Hematopoietic multipotent progenitor cell (in vitro differentiated cells): ENCODE measurements at regions not wholly inside any gene's neighbourhood (a gene's known extent, or its start where the extent isn't known, plus 50 kb on each side); places are given as distances from the start of the nearest gene placed in this dataset.
A peak's percentile ranks its signal among the peaks of the same experiment; 100 is the strongest.

Experiments
- DNase-seq, 3 donors: peaks; one replicate each; pipeline ENCODE4 v3.0.0-alpha.2; 2011 to 2015; ENCODE audit warnings: low read depth in 2 of 3, low spot score in 2 of 3

- DNase-seq = no peak
These were observed 191.2 kb downstream of the METTL4 start for GRCh38 chr18:2380101-2380500.

- DNase-seq = no peak
These were observed 189.8 kb downstream of the METTL4 start for GRCh38 chr18:2381539-2381938.

GRCh38 chr18:2387588-2387987, 183.7 kb downstream of the METTL4 start:
- DNase-seq = no peak

- no peak for DNase-seq
These were observed 181.1 kb downstream of the METTL4 start for GRCh38 chr18:2390158-2390557.

- no peak for DNase-seq
These were observed 179.8 kb downstream of the METTL4 start for GRCh38 chr18:2391470-2391869.

- DNase-seq = no peak
These were observed 178.9 kb downstream of the METTL4 start for GRCh38 chr18:2392446-2392845.

- no peak for DNase-seq
These were observed 176.6 kb downstream of the METTL4 start for GRCh38 chr18:2394684-2395083.

- no peak for DNase-seq
These were observed 175.7 kb downstream of the METTL4 start for GRCh38 chr18:2395427-2396161.

GRCh38 chr18:2396162-2396505, 175.2 kb downstream of the METTL4 start:
- DNase-seq = no peak

GRCh38 chr18:2400701-2401196, 170.6 kb downstream of the METTL4 start:
- DNase-seq = peak in 1 of 3 donors; percentile 0

- no peak for DNase-seq
These were observed 169.2 kb downstream of the METTL4 start for GRCh38 chr18:2402084-2402483.

- no peak for DNase-seq
These were observed 164.8 kb downstream of the METTL4 start for GRCh38 chr18:2406544-2406943.

GRCh38 chr18:2407961-2408360, 163.3 kb downstream of the METTL4 start:
- no peak for DNase-seq

- no peak for DNase-seq
These were observed 161.4 kb downstream of the METTL4 start for GRCh38 chr18:2409906-2410305.

GRCh38 chr18:2410688-2411087, 160.6 kb downstream of the METTL4 start:
- DNase-seq = no peak

GRCh38 chr18:2411381-2411960, 159.8 kb downstream of the METTL4 start:
- no peak for DNase-seq

GRCh38 chr18:2412281-2412680, 159.0 kb downstream of the METTL4 start:
- DNase-seq = no peak

- DNase-seq = no peak
These were observed 158.1 kb downstream of the METTL4 start for GRCh38 chr18:2412996-2413751.

GRCh38 chr18:2414235-2414634, 157.1 kb downstream of the METTL4 start:
- no peak for DNase-seq

GRCh38 chr18:2415656-2416055, 155.6 kb downstream of the METTL4 start:
- no peak for DNase-seq

- no peak for DNase-seq
These were observed 153.3 kb downstream of the METTL4 start for GRCh38 chr18:2417861-2418610.
